Stimulated activated CD4-positive, alpha-beta T cell treated with anti-CD3 and anti-CD28 coated beads, Interleukin-4, amount 100 ng/mL, for 48 hours (primary cell): ENCODE measurements at regions not wholly inside any gene's neighbourhood (a gene's known extent, or its start where the extent isn't known, plus 50 kb on each side); places are given as distances from the start of the nearest gene placed in this dataset.
"Not testable (repeated sequence)": the region's sequence is repeated elsewhere in the genome, so short reads cannot be mapped to it uniquely, and the experiment has no call there.

ENCODE experiments used
- DNase-seq, 2 donors: peaks; one replicate each; pipeline ENCODE4 v3.0.0-alpha.2; 2020; ENCODE audit warnings: low read depth in 2 of 2

DNA sequence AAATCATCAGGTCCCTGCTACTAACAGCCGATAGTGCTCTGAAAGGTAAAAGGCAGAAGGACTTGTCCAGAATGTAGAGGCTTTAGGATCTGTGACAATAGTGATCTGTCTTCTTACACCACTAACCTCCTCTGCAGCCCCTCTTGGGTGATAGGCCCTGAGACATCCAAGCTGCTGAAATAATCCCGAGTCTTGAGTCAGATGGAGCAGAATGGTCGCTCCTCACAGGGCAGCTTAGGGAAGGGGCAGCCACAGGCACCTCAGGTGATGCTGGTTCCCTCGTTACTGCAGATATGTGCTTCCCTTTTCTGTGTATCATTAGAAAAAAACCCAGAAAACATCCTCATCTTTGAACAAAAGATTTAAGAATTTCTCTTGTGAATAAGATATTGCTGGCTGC is 157.1 kb upstream of the DLX2 start:
- DNase-seq: no peak

DNA sequence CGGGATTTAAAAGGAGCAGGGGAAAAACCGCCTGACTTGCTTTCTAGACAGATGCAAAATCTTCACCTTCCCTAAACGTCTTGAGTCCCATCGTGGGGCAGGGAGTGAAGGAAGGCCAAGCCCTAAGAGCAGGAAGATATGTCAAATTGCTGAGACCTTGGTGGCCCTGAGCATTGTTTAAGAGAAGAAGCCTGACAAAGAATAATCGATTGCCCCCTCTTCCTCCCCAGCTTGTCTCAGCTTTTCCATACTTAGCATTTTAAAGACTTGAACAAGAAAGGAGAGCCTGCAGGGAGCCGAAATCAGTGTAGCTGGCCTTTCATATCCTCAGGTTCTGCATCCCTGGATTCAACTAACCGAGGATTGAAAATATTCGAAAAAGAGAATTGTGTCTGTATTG is 157.6 kb upstream of the DLX2 start:
- no peak for DNase-seq

DNA sequence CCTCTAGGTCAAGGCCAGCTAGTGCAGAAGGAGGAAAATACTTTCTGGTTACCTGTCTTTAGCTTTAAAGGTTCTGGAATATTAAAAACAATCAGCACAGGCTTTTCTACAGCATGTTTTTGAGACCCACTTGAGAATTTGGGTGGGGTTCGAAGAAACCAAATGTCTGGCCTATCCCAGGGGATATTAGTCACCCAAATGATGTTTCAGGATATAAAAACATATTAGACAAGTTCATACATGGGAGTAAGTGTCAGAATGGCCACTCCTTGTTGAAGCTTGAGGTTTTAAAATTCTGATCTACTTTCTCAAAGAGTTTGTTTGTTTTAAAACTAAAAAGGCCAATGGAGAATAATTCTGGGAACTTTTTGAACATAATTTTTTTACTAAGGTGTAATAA is 158.6 kb upstream of the DLX2 start:
- DNase-seq: no peak

DNA sequence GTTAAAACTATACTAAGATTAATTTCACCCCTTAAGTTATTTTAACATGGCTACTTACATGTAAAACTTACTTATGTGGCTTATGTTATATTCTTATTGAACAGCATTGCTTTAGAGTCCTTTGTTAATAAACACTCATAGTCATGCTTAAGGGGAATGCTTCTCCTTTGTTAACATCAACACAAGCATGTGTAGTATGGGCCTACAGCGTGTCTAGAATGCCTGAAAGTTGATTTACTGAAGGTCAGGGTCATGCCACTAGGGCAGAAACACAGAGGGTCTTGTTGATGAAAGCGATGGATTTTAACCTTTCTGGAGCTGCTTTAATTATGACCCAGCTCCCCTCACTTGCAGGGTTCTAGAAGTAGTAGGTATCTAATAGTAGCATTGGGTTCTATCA is 159.8 kb upstream of the DLX2 start:
- DNase-seq: no peak

DNA sequence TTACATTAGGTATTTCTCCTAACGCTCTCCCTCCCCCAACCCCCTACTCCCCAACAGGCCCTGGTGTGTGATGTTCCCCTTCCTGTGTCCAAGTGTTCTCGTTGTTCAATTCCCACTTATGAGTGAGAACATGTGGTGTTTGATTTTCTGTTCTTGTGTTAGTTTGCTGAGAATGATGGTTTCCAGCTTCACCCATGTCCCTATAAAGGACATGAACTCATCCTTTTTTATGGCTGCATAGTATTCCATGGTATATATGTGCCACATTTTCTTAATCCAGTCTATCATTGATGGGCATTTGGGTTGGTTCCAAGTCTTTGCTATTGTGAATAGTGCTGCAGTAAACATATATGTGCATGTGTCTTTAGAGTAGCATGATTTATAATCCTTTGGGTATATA is 162.1 kb upstream of the DLX2 start:
- DNase-seq: not testable (repeated sequence)

DNA sequence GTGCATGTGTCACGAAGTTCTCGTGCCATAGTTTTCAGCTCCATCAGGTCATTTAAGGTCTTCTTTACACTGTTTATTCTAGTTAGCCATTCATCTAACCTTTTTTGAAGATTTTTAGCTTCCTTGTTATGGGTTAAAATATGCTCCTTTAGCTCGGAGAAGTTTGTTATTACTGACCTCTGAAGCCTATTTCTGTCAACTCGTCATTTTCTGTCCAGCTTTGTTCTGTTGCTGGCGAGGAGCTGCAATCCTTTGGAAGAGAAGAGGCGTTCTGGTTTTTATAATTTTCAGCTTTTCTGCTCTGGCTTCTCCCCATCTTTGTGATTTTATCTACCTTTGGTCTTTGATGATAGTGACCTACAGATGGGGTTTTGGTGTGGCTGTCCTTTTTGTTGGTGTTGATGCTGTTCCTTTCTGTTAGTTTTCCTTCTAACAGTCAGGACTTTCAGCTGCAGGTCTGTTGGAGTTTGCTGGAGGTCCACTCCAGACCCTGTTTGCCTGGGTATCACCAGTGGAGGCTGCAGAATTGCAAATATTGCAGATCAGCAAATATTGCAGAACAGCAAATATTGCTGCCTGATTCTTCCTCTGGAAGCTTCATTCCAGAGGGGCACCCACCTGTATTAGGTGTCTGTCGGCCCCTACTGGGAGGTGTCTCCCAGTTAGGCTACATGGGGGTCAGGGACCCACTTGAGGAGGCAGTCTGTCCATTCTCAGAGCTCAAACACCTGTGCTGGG is 157.7 kb upstream of the ITGA6 start:
- DNase-seq: not testable (repeated sequence)

DNA sequence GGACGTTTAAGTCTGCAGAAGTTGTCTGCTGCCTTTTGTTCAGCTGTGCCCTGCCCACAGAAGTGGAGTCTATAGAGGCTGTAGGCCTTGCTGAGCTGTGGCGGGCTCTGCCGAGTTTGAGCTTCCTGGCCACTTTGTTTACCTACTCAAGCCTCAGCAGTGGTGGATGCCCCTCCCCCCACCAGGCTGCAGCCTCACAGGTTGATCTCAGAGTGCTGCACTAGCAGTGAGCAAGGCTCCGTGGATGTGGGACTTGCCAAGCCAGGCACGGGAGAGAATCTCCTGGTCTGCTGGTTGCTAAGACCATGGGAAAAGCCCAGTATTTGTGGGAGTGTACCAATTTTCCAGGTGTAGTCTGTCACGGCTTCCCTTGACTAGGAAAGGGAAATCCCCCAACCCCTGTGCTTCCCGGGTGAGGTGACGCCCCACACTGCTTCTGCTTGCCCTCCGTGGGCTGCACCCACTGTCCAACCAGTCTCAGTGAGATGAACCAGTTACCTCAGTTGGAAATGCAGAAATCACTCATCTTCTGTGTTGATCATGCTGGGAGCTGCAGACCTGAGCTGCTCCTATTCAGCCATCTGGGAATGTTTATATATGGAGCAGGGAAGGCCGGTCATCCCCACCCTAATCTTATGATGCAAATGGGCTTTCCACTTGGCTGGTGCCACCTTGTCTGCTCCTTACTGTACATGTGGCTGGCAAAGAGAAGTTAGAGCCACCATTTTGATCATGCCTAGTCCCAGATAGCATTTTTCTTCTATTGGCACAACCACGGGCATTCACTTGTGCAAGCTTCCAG is 156.9 kb upstream of the ITGA6 start:
- no peak for DNase-seq

DNA sequence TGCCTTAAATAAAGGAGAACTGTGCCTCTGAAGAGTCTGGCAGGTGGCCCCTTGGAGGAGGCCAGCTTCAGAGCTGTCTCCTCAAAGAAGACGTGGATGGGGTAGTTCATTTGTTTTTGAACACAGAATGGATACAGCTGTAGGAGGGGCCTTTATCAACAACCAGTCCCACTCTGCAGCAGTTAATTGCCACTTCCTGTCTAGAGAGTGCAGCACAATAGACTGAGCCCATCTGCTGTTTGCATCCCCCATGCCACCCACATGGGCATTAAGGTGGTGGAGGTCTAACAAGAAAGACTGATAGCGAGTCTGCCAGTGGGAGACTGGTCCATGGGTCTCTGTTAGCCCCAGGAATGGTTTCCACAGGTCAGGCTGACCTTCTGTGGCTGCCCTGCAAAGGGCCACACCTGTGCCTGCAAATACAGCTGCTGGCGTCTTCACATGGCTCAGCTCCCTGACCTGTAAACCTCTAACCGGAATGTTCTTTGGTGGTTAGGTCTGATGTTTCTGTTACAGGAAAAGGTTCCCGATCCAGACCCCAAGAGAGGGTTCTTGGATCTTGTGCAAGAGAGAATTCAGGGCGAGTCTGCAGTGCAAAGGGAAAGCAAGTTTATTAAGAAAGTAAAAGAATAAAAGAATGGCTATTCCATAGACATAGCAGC is 153.3 kb upstream of the ITGA6 start:
- DNase-seq: no peak

DNA sequence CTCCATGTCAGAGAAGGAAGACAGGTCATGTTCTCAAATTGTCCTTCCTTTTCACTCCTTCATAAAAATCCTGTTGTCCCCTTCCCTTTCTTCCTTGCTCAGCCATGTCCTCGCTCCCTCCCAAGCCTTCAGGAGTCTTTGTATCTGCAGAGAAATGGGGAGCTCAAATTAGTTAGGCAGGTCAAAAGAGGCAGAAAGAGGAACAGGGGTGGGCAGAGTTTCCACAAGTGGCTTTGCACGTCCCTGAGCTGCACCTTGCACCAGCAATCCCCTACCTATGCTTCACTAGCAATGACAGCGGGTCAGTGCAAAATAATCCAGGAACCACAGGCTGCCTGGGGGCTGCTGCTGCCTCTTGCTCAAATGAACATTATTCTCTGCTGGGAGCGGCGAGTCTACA is 152.1 kb upstream of the ITGA6 start:
- no peak for DNase-seq

DNA sequence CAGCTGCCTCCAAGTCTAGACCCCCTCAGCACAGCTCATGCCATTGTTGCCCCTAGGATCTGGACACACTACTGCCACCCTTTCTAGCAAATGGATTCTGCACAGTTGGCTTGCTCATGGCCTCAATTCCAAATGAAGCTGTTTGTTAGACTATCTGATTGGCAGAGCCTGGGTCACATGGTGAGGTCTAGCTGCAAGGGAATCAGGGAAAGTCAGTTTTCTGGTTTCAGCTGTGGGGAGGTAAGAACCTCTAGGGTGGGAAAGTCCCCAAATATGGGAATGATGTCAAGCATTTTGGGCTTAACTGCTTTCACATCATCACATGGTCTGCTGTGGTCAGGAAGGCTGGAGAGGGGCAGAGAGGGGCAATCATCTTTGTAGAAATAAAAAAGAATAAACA is 150.4 kb upstream of the ITGA6 start:
- no peak for DNase-seq

DNA sequence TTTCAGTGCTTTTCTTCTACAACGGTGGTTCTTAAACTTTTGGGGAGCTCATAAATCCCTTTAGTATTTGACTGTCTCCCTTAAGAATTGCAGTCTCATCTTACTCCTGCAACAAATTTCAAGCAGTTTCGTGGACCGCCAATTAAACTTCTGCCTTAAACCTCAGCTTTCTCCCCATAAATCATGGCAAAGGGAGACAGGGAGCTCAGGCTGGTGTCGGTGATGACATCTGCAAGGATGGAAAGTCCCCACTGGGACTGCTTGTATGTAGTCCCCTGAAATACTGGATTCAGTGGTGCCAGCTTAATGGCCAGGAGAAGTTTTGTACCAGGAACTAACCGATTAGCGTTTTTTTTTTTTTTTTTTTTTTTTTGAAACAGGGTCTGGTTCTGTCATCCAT is 148.7 kb upstream of the ITGA6 start:
- DNase-seq: no peak

DNA sequence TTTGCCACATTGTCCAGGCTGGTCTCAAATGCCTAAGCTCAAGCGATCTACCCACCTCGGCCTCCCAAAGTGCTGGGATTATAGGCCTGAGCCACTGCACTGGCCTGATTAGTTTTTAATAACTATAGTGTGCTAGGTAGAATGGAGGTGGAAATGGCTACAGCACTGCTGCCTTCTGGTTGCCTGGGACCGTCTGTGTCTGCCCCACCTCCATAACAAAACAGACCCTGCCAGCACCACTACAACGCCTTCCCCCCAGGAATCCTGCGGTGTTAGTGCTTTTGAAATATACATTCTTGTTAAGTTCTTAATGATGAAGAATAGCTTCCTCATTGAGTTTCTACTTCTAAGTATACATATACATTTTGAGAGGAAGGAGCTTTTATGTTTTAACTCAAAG is 148.2 kb upstream of the ITGA6 start:
- no peak for DNase-seq

DNA sequence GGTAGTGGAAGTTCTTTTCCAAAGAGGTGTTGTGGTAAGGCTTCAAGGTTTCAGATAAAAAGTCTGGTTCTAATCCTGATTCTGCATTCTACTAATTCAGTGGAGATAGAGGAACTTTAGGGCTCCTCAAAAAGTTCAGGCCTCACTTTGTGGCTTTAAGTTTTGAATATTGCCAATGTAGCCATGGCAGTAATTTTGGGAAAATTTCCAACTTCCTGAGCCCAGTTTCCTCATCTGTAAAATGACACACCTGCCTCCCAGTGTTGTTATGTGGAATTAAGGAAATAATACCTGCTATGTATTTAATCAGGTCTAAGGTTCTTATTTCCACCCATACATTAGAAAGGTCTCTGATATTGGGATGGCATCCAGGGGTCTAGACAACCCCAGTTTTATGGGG is 147.6 kb upstream of the ITGA6 start:
- no peak for DNase-seq

DNA sequence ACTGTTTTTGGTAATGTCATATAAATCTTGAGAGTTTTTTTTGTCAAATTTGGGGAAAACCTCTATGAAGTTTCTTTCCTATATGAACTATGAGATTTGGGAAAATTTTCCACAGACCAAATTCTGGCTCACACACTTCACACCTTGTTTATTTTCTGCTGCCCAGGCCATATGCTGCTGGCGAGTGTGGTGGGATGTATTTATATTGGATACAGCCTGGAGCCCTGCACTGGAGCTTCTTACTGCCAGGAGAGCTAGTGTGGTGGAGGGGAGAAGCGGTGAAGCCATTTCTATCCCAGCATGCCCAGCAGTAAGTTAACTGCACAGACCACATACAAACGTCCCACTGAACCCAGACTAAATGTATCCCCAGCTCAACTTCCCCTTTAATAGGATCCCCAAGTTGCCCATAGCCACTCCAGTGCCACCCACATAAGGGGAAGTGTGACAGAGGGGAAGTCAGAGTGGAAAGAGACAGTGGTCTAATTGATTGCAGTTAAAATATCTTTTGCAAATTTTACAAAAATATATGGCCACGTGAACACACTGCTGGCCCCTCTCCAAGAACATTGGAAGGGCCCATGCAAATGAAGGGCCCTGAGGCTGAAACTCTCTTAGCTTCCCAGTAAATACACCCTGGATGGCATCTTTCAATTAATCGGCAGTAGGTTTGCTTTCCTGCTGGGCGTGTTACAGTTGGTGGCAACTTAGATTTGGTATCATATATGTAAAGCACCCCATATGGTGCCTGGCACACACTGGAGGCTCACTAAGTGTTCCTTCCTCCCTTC is 146.6 kb upstream of the ITGA6 start:
- no peak for DNase-seq

DNA sequence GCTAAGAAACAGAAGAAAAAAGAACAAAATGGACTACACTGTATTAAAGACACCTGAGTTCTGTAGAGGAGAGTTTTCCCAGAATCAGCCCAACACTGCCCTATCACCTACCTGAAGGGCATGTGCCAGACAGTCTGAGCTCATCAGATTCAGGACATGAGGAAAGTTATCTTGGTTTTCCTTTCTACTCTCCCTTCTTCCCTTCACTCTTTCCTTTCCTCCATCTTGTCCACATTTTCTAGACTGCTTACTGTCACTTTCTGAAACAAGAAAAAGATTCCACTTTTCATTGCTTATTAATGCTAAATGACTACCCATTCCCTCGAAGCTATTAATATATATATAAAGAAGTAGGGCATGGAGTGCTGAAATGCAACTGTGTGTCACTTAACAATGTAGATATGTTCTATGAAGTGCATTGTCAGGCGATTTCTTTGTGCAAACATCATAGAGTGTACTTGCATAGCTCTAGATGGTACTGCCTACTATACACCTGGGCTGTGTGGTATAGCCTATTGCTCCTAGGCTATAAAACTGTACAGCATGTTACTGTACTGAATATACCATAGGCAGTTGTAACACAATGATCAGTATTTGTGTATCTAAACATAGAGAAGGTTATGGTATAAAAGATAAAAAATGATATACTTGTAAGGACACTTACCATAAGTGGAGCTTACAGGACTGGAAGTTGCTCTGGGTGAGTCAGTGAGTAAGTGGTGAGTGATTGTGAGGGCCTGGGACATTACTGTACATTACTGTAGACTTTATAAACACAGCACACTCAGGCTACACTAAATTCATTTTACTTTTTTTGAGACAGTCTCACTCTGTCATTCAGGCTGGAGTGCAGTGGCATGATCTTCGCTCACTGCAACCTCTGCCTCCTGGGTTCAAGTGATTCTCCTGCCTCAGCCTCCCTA is 145.5 kb upstream of the ITGA6 start:
- no peak for DNase-seq

DNA sequence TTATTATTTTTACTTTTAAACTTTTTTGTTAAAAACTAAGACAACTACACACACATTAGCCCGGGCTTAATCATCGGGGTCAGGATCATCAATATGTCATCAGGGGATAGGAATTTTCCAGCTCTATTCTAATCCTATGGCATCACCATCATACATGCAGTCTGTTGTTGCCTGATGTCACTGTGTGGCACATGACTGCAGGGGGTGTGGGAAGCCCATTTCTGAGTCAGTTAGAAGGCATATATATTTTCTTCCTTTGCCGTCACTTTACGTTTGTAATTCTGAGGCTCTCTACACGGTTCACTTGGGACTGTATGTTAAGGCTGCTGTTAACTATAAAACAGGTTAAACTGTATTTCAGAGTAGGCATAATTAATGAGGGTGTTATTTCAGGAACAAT is 144.4 kb upstream of the ITGA6 start:
- no peak for DNase-seq

DNA sequence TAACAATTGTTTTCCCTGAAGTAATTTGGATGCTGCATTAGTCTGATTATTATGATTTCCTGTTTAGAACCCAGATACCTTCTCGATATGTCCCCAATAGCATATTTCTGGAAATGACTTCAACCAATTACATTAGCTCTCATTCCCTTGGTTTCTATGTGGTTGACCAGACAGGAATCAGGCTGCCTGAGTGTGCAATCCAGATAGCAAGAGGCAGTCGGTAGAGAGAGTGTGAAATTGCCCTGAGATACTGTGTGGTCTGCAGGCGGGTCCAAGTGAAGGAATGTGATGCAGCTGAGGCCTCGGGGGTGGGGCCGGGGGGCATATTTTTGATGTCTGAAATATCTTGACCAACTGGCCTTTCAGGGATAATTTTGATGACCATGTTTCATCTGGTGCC is 143.9 kb upstream of the ITGA6 start:
- no peak for DNase-seq

DNA sequence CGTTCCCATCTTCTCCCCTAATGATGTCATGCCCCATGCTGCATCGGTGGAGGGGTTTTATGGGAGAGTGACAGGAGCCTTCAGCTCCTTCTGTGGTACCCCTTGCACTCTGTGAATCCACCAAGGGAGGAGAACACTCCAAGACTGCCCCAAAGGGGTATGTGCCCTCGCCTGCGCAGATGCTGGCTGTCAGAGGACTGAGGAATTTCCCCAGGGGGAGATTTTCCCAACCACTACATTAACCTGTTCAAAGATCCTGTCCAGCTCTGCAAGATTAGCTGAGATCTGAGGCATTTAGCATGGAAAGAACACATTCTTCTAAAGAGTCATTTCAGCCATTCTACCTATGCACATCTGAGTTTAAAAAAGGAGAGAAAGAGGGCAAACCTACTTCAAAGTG is 143.2 kb upstream of the ITGA6 start:
- no peak for DNase-seq

DNA sequence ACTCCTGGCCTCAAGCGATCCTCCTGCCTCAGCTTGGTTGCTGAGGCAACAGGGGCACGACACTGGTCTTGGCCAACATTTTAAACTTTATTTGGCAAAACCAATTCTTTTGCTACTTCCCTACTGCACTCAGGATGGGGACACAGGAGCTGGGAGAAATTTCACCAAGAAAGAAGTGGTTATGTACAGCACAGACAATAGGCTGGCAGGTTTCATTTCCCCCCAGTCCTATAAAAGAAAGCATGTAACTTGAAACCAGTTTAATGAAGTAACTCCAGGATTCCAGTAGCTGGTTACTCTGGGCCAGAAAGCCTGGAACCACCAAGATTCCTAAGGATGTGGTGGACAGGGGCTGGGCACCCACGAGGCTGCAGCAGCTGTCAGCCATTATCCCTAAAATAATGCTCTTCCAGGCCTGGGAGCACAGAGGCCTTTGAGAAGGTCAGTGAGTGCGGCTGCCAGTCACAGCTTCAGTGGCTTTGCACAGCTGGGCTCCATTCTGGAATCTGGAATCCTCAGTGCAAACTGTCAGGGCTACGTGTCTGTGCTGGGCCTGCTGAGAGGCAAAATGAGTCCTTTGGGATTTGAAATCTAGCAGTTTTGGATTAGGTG is 142.3 kb upstream of the ITGA6 start:
- no peak for DNase-seq

DNA sequence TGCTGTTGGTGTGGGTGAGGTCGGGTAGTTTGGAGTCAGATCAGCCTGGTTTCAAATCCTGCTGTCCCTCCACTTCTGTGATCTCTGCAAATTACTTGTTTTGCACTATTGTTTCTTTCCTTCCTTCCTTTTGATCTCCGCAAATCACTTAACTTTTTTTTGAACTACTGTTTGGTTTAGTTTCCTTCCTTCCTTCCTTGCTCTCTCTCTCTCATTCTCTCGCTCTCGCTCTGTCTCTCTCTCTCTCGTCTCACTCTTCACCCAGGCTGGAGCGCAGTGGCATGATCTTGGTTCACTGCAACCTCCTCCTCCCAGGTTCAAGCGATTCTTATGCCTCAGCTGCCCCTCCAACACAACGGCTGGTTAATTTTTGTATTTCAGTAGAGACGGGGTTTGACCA is 141.6 kb upstream of the ITGA6 start:
- no peak for DNase-seq

DNA sequence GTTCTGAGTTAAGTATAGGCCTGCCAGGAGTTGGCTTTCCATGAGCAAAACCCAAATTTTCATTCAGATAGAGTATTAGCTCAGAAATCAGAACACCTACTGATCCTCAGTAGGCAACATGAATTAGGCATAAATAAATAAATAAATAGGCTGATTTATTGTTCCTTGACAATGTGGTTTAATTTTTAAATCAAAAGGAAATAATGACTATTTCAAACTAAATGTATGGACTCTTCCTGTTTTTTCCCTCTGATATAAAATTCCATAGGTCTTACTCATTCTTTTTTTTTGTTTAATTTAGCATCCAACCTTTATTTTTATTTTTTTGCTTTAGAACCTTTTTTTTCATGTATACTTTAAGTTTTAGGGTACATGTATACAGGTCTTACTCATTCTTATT is 140.2 kb upstream of the ITGA6 start:
- DNase-seq: no peak
